ENCODE measurements at regions not wholly inside any gene's neighbourhood (a gene's known extent, or its start where the extent isn't known, plus 50 kb on each side); places are given as distances from the start of the nearest gene placed in this dataset.
"Not testable (repeated sequence)": the region's sequence is repeated elsewhere in the genome, so short reads cannot be mapped to it uniquely, and the experiment has no call there.

- DNase-seq, result not testable (repeated sequence)
Measured at GRCh38 chr10:109809954-109810353, 113.4 kb downstream of the XPNPEP1 start.

- DNase-seq, result not testable (repeated sequence)
Measured at GRCh38 chr10:109801191-109801590, 122.1 kb downstream of the XPNPEP1 start.

- no peak for DNase-seq
Measured at GRCh38 chr10:109790647-109791046, 132.7 kb downstream of the XPNPEP1 start.

GRCh38 chr10:109784236-109784635 is 139.1 kb downstream of the XPNPEP1 start:
- DNase-seq, result no peak

- DNase-seq, result no peak
Measured at GRCh38 chr10:109783286-109783685, 140.0 kb downstream of the XPNPEP1 start.

- no peak for DNase-seq
Measured at GRCh38 chr10:109780997-109781396, 142.3 kb downstream of the XPNPEP1 start.

- no peak for DNase-seq
Measured at GRCh38 chr10:109778993-109779392, 144.3 kb downstream of the XPNPEP1 start.

GRCh38 chr10:109774121-109774440 is 149.2 kb downstream of the XPNPEP1 start:
- DNase-seq, result no peak

- DNase-seq, result peak in 1 of 2 experiments; percentile 1
Measured at GRCh38 chr10:109773288-109774120, 149.8 kb downstream of the XPNPEP1 start.

- no peak for DNase-seq
Measured at GRCh38 chr10:109770663-109771062, 152.6 kb downstream of the XPNPEP1 start.

- no peak for DNase-seq
Measured at GRCh38 chr10:109769966-109770365, 153.3 kb downstream of the XPNPEP1 start.

- DNase-seq, result no peak
Measured at GRCh38 chr10:109765838-109766237, 157.5 kb downstream of the XPNPEP1 start.

GRCh38 chr10:109762555-109762954 is 160.8 kb downstream of the XPNPEP1 start:
- no peak for DNase-seq

- DNase-seq, result not testable (repeated sequence)
Measured at GRCh38 chr10:109757670-109758069, 165.6 kb downstream of the XPNPEP1 start.

- no peak for DNase-seq
Measured at GRCh38 chr10:109746861-109747260, 176.4 kb downstream of the XPNPEP1 start.

- DNase-seq, result no peak
Measured at GRCh38 chr10:109744020-109744419, 179.3 kb downstream of the XPNPEP1 start.

GRCh38 chr10:109743574-109743973 is 179.7 kb downstream of the XPNPEP1 start:
- DNase-seq, result peak in 1 of 2 experiments; percentile 34

GRCh38 chr10:109743146-109743545 is 180.2 kb downstream of the XPNPEP1 start:
- no peak for DNase-seq

- no peak for DNase-seq
Measured at GRCh38 chr10:109741712-109742111, 181.6 kb downstream of the XPNPEP1 start.

- no peak for DNase-seq
Measured at GRCh38 chr10:109740436-109740835, 182.9 kb downstream of the XPNPEP1 start.

- no peak for DNase-seq
Measured at GRCh38 chr10:109737626-109738025, 185.7 kb downstream of the XPNPEP1 start.

- DNase-seq, result no peak
Measured at GRCh38 chr10:109737009-109737408, 186.3 kb downstream of the XPNPEP1 start.

GRCh38 chr10:109735776-109736175 is 187.5 kb downstream of the XPNPEP1 start:
- DNase-seq, result no peak

- DNase-seq, result no peak
Measured at GRCh38 chr10:109732254-109732965, 190.9 kb downstream of the XPNPEP1 start.

Data from NCI-H1930 (cell line).